Skin of body (tissue), 1 donor: ENCODE measurements at regions not wholly inside any gene's neighbourhood (a gene's known extent, or its start where the extent isn't known, plus 50 kb on each side); places are given as distances from the start of the nearest gene placed in this dataset.

ENCODE experiments used
- DNase-seq: peaks from one replicate; lab custom pipeline; 2025; lab: John Stamatoyannopoulos, UW

DNA sequence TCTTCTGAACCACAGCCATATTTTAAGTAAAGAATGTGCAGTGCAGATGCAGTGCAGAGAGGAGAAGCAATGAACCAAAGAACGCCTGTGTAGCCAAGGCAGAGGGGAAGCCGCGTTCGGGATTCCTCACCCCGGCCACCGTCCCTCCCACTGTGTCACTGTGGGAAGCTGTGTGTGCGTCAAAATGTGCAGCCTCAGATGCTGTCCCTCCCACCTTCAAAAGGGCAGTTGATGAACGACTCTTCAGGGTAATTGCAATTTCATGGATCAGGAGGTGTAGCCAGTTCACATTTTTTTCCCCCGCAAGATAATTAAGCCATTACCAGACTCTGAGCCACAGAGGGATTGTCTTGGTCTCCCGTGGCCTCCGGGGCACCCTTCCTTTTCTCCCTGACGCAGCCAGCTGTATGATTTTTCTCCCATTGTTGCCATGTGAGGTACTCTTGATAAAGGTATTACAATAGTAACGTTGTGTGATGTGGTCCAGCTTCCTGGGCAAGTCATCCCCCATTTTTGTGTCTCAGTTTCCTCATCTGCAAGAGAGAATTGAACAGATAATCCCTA, 190.0 kb downstream of the FOXL1 start:
- no peak for DNase-seq

DNA sequence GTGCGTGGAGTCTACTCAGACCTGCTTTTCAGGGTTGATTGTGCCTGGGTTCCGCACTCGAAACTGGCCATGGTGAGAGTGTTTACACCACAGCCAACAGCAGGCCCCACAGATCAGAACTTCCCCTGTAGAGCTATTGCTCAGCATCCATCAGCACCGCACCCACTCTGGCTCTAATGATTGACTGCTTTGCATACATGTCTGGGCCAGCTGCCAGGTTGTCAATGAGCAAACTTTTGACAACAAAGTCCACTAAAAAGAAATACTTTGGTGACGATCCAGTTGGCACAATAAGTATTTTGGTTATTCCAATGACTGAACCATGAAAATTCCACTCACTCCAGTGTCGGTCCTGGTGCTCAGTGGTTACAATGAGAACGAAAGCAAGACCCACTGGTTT, 190.7 kb downstream of the FOXL1 start:
- DNase-seq = no peak

DNA sequence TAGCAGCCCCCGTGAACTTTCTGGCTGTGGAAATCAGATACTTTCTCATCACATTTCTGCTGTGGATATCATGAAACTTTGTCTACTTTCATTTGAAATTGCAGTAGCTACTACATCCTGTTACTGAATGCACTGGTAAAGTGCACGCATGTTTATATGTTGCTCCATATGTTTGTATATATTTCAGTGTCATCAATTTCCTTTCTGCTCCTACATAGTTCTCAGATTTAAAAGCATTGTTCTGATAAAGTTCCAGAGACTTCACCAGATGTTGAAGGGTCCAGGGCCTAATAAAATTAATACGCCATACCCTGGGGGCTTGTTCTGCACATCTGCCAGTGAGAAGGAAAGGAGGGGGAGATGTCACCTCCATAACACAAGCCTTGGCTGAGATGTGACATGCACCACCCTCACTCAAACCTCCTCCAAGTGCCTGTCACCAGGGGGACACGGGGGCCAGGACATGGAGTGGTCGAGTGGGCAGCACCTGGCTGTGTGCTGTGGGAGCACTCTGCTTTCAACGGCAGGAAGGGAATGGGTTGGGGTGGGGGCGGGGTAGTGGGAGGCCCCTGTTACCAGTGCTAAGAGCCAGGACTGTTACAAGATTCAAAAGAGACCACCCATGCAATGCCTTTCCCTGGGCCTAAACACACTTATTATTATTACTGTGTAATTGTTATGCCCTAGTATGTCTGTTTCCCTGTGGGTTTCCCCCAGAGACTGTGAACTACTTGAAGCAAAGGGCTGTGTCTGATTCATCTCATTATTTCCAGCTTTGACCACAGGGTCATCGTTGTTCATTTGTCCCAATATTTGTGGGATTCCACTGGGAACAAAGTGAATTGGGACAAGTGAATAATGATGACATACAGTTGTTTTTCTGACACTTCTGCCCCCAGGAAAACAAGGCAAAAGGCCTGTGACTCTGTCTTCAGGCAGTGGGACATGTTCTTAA, 193.4 kb downstream of the FOXL1 start:
- no peak for DNase-seq

DNA sequence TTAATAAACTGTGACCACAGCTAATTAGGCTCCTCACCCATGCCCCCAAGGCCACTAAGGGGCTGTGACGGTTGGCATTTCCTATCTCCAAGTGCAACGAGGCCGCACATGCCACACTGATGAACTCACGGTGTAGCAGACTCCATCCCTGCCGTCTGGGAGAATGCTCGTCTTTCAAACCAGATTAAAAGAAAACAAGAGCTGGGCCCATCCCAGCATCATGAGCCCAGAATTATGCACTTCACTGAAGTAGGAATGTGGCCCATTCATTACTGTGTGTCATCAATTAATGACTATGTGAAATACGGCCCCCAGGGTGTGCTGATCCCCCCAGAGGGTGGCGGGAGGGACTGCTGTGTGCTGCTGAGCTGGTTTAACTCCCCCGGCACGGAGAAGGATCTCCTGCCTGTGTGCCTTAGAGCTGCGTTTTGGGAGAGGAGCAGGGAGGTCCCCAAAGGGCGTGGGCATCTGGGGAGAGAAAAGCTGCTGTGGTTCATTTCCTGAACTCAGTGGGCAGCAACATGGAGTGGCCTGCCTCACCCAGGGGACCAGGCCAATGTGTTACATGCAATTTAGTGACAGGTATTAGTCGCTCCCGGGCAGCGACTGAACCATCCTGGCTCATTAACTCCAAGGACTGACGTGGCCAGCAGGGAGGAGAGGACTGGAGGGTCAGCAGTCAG, 194.5 kb downstream of the FOXL1 start:
- peak; percentile 49 for DNase-seq

DNA sequence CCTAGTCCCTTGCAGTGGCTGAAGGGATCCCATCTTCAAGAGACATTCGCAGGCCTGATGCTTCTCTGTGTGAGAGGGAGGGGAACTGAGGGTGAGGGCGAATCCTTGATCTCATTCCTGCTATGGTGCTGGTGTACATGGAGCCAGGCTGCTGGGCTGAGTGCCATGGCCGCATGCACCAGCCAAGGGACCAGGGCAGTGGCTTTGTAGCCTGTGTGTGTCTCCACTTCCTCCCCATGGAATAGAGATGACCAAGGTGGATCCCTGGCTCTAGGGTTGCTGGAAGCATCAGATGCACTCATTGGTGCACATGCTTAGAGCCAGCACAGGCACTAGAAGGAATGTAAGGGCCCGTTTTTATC, 195.0 kb downstream of the FOXL1 start:
- no peak for DNase-seq

DNA sequence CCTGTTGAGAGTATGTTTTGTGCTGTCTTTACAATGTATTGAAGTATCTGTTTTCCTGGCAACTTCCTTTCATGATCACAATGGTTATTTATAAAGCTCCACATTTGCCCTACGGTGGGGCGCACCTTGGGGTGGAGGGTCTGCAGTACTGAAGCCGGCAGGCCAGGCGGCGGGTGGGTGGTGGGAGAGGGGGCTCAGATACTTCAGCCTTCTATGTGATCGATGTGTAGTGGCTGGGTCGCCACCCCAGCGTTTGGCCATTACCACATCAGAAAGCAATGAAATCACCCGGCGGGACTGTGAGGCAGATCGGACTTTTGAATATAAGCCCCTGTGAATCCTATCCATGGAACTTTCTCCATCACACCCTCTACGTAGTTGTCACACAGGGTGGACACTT, 196.6 kb downstream of the FOXL1 start:
- DNase-seq = no peak

DNA sequence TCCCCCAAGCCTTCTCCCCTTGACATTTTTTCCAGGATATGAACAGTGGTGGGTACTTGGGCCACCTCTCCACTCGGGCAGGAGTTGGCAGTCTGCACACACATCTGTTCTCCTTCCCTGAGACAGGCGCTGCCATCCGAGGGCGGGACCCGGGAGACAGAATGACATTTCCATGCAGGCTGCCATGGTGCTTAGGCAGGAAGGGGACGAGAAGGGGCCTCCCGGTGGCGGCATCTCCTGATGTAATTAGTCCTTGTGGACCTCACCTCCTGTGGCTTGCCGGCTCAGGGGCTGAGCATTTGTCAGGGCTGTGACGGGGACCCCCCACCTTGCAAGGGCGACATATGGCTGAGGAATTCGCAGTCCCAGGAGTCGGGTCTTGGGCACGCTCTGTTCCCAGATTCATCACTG, 197.2 kb downstream of the FOXL1 start:
- DNase-seq = no peak

DNA sequence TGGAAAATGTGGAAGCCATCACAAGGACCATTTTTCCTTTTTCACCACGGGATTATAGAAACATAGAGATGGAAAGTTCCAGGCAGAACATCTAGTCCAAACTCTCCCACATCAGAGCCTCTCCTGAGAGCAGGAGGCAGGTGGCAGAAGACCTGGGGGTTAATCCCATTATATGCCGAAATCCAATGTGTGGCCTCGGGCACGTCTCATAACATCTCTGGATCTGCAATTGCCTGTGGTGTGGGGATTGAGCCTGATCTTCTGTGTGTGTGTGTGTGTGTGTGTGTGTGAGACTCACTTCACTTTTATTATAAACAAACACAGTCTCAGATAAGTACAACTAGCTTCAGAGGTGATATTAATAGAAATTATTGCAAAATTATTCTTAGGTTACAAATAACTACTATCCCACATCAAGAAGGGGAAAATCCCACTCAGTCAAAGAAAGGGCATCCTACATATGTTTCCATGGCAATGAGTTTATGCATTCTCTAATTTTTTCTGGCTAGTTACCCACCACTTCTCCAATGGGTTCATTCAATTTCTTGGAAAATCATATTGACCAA, 199.1 kb downstream of the FOXL1 start:
- DNase-seq = no peak

DNA sequence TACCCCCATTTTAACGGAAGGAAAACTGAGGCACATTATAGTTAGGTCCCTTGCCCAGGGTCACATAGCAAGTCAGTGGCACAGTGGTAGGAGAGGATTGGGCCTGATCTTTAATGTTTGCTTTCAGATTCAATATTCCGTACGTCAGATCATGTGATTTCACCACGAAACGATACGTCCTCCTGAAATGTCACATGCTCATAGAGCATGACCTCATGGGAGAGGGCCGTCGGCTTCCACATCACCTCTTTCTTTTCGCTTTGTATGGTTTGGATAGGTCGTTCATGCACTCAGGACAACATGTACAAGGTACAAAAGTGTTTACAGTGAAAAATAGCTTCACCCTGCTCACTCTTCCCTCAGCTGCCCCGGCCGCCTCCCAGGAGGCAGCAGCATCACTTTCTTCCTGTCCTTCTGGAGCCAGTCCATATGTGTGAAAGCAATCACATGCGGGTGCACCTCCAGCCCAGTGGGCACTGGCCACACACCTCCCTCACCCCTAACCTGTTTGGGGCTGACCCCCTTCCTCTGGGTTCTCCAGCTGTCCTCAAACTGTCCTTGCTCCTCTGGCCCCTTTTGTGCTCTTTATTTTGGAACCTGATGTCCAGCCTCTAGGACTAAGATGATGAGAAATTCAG, 199.9 kb downstream of the FOXL1 start:
- DNase-seq = no peak

DNA sequence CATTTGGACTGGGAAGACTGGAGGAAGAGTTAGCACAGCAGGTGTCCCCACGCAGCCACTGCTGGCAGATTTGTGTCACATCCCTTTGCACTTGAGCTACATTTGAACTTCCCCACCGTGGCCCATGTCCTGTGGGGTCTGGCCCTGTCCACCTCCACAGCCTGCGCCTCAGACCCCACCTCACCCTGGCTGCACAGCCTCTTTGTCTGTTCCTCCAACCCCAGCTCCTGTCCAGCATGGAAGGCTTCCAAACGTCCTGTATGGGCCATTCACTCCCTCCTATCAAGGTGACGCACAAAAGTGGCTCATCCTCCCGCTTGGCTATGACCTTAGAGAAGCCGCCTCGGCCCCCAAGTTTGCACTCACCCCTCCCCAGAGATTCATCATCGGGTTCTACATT, 200.6 kb downstream of the FOXL1 start:
- DNase-seq = no peak

DNA sequence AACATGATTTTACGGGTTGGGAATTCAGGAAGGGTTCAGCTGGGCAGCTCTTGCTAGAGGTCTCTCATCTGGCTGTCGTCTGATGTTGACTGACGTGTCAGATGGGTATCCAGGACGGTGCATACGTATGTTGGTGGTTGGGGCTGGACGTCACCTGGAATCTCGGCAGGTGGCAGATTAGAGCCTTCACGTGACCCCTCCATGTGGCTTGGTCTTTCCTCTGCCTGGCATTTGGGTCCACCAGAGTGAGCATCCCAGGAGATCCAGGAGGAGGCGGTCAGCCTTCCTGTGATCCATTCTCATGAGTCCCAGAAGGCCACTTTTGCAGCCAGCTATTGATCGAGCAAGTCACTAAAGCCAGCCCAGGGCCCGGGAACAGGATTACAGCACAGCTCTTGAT, 202.7 kb downstream of the FOXL1 start:
- DNase-seq = no peak

DNA sequence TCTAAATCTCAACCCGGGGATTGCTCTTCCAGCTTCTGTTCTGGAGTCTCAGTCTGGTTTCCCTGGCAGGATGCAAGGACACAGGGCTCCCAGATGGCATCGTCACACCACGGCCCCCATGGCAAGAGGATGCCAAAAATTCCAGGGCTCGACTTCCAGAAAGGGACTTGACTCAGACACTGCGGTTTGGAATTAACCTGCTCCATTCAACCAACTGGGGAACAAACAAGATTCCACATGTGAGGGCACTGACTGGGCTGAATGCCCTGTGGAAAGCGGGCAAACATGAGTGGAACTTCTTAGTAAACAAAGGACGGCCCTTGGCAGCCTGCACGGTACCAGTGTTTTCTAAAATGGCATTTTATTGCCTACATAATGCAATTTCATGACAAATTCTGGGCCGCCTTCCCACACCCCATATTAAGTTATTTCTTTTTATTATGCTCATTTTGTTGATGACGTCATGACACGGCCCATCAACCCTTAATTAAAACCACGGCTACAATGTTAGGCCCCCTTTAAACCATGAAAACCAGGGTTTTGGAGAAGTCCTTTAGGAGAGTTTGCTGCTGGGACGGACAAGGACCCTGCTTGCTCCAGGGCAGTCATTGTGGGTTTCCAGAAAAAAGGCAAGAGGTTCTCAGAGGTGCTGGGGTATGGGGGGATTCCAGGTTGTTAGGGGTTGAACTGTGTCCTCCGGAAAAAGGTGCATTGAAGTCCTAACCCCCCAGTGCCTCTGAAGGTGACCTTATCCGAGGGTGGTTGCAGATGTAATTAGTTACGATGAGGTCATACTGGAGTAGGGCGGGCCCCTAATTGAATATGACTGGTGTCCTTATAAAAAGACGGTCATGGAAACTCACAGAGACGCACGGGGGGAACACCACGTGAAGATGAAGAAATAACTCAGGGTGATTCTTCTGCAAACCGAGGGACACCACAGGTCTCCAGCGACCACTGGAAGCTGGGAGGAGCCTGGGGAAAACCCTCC, 205.6 kb downstream of the FOXL1 start:
- peak; percentile 35 for DNase-seq

DNA sequence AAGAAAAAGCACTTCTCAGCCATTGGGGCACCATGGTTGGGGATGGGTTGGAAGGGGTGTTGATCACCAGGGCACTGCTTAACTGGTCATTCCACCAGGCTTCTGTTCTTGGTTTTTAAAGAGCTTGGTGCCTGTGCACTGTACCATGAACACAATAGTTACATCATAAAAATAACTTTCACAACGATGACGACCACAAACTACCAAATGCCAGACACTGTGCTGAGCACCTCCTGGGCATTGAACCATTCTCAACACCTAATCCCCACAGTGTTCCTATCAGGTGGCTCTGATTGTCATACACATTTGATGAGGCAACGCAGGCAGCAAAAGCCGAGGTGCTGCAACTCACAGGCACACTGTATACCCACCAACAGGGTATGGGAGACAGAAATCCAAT, 208.0 kb downstream of the FOXL1 start:
- DNase-seq = no peak

DNA sequence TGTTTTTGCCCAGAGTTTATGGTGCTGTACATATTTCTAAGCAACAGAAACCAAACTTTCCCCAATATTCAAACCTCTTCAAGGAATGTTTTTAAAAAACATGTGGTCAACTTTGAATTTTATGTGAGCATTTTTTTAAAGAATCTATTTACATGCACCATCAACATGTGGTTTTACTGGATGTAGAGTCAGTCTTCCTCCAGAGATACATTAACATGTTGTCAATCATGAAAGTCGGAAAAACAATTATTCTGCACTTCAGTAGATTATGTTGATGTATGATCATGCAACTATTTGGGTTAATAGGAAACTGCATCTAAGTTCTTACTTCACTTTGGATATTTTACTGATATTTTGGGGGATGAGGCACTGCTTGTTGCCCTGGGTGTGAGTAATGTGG, 208.6 kb downstream of the FOXL1 start:
- no peak for DNase-seq

DNA sequence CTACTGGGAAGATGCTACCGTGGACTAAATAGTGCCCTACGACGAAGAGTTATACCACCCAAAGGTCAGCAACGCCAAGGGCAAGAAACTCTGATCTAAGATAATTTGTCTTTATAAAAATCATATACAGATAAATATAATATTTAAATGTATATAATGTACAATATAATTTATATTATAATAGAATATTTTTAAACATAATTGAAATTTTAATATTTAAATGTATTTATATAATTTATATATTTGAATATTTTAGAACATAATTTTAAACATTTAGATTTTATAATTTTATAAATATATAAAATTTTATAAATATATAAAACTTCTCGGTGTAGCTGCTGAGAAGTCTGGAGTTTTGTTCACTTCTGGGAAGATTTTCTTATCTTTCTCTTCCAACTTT, 209.2 kb downstream of the FOXL1 start:
- DNase-seq = no peak

DNA sequence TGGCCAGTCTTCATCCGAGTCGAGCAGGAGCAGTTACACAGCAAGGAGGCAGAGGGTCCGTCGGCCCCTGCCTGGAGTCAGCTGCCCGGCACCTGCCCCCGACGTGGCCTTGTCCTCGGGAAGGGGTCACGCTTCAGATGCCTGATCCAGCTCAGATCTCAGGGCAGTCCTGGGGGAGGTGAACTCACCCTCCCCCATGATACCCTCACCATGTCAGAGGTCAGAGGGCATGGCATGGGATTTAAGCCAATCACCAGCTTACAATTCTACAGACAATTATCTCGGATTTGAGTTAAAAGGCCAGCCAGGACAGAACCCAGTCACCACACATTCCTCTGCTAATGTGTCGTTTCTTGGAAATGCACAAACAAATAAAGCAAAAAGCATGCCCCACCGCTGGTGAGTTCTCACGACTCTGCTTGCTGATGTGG, 211.3 kb downstream of the FOXL1 start:
- DNase-seq = no peak

DNA sequence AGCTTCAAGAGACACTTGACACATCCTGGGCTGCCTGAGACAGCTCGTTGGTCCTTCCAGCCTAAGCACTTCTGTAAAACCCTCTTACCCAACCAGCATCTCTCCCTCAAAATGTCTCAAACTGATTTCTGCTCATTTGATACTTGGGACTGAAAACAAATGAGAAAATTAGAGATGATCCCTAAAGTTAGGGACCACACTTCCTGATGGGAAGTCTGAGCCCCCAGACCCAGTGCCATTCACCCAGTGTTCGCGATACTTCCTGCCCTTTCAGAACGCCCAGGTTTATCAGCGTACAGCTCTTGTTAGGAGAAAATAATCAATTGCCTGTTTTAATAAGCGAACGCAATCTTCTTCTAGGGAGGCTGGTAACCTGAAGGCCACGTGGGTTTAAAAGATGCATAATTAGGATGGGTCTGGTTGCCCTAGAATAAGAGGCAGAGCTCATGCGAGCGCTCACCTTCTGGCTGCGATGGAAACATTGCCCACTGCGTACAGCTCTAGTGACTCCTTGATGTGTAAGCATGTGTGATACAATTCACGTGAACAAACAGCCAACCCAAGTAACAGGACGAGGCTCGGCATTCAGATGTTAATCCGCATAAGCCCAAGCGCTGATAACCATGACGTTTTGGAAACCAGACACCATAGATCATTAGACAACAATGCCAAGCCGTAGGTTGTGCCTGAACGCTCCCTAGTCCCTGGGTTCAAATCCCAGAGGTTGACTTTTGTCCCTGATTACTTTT, 213.1 kb downstream of the FOXL1 start:
- no peak for DNase-seq

DNA sequence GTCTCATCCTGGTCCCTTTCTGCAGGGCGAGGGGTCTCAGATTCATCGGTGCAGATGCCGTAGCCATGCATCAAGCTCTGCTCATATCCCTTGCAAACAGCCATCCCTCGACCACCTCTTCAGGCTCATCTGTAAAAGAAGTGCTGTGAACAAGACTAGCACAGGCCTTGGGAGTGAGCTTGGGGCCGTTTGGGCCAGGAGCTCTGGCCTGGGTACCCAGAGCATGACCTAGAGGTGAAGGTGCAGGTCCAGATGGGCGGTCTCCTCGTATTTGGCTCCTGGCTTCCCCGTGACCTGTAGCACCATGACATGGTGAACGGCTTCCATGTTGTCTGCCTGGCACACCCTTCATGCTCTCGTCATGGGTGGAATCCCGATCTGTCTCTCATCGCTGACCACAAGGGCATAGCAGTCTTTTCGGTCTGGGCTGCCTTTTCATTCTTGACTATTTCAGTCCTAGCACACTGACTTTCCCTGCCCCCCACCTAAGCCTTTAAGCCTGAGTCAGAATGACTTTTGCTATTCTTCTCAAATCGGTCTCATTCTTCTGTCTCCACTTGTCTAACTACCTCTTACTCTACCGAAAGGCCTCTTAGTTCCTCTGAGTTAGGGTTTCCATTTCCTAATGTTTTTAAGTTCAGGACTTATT, 216.0 kb downstream of the FOXL1 start:
- DNase-seq = no peak

DNA sequence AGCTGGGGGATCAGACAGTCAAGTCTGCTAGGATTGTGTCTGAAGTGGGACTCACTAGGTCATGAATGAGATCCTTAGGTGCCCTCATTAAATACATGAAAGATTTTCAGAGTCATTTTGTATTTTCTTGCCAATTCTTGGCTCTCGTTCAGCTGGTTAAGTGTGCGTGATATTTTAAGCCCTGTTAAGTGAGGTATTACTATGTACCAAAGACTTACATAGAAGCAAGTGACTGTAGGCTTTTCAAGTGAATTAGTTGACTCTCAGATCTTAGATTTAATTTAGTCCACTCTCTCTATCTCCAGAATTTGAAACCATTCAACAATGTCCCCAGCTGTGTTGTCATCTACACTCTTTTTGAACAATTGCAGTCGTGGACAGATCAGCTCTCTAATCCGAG, 219.4 kb downstream of the FOXL1 start:
- no peak for DNase-seq
